ENCODE measurements at regions not wholly inside any gene's neighbourhood (a gene's known extent, or its start where the extent isn't known, plus 50 kb on each side); places are given as distances from the start of the nearest gene placed in this dataset.

GRCh38 chr14:65824285-65824977 is 411.9 kb downstream of the FUT8 start:
- CTCF ChIA-PET = interaction anchor here (0.6 to 7.0 kb wide), 18 partner anchors 8 to 888 kb away, joined by 3 to 51 read pairs (median 4); partner anchors contain the start of gene FUT8
- POLR2A ChIA-PET = no interaction called here
- Histone ChIP-seq H3K27ac (ENCODE audit: insufficient read depth in 1 of 2, low read depth in 1 of 2, low read length in 2 of 2, poor library complexity in 1 of 2, severe bottlenecking in 2 of 2) (no peak overlapping the region), H3K4me1 (ENCODE audit: control extremely low read depth in 1 of 4, control insufficient read depth in 4 of 4, insufficient read depth in 4 of 4, low read length in 3 of 4) (no peaks in the 10 kb centered on the region), H3K9me3 (ENCODE audit: control extremely low read depth in 1 of 5, control insufficient read depth in 4 of 5, insufficient read depth in 2 of 5, low read depth in 1 of 5, low read length in 4 of 5) (no peaks in the 10 kb centered on the region), H3K36me3 (ENCODE audit: control insufficient read depth in 4 of 4, insufficient read depth in 4 of 4, low read length in 3 of 4) (no peaks in the 10 kb centered on the region), H3K27me3 (replicated peaks in 2 of 5; ENCODE audit: control insufficient read depth in 4 of 5, insufficient read depth in 5 of 5, low read length in 4 of 5) (peaks cover 0 to 5% (median 0%) of the 10 kb centered on the region in 5 experiments), H3K4me3 (ENCODE audit: control insufficient read depth in 1 of 7, extremely low read depth in 1 of 7, insufficient read depth in 4 of 7, low read depth in 2 of 7, low read length in 6 of 7) (no peak overlapping the region)
- 50% methylated on average over 2 of the region's 4 CpGs for WGBS (ENCODE audit: insufficient coverage)
- peak; percentile 71 to 86 (median 78) for DNase-seq

GRCh38 chr14:65824978-65825299 is 412.4 kb downstream of the FUT8 start:
- ChIA-PET POLR2A (no interaction called here), CTCF (interaction anchor here (0.6 to 7.0 kb wide), 15 partner anchors 10 to 661 kb away, joined by 3 to 51 read pairs (median 4); partner anchors contain the start of gene FUT8)
- Histone ChIP-seq H3K9me3 (ENCODE audit: control extremely low read depth in 1 of 5, control insufficient read depth in 4 of 5, insufficient read depth in 2 of 5, low read depth in 1 of 5, low read length in 4 of 5) (no peaks in the 10 kb centered on the region), H3K36me3 (ENCODE audit: control insufficient read depth in 4 of 4, insufficient read depth in 4 of 4, low read length in 3 of 4) (no peaks in the 10 kb centered on the region), H3K4me3 (ENCODE audit: control insufficient read depth in 1 of 7, extremely low read depth in 1 of 7, insufficient read depth in 4 of 7, low read depth in 2 of 7, low read length in 6 of 7) (no peak overlapping the region), H3K27ac (ENCODE audit: insufficient read depth in 1 of 2, low read depth in 1 of 2, low read length in 2 of 2, poor library complexity in 1 of 2, severe bottlenecking in 2 of 2) (no peak overlapping the region), H3K4me1 (ENCODE audit: control extremely low read depth in 1 of 4, control insufficient read depth in 4 of 4, insufficient read depth in 4 of 4, low read length in 3 of 4) (no peaks in the 10 kb centered on the region), H3K27me3 (replicated peaks in 2 of 5; ENCODE audit: control insufficient read depth in 4 of 5, insufficient read depth in 5 of 5, low read length in 4 of 5) (peaks cover 0 to 5% (median 0%) of the 10 kb centered on the region in 5 experiments)
- no CpG with 5 or more reads among the region's 2 CpGs for WGBS (ENCODE audit: insufficient coverage)
- DNase-seq = no peak

GRCh38 chr14:65826946-65827345 is 414.4 kb downstream of the FUT8 start:
- H3K9me3 ChIP-seq (ENCODE audit: control extremely low read depth in 1 of 5, control insufficient read depth in 4 of 5, insufficient read depth in 2 of 5, low read depth in 1 of 5, low read length in 4 of 5) = no peaks in the 10 kb centered on the region
- no peaks in the 10 kb centered on the region for H3K36me3 ChIP-seq (ENCODE audit: control insufficient read depth in 4 of 4, insufficient read depth in 4 of 4, low read length in 3 of 4)
- CTCF ChIA-PET = interaction anchor here (2.3 to 7.0 kb wide), 2 partner anchors 410 to 663 kb away, joined by 13 to 51 read pairs; no protein-coding TSS in a partner anchor
- H3K27me3 ChIP-seq (replicated peaks in 2 of 5; ENCODE audit: control insufficient read depth in 4 of 5, insufficient read depth in 5 of 5, low read length in 4 of 5) = peaks cover 0 to 5% (median 0%) of the 10 kb centered on the region in 5 experiments
- H3K4me3 ChIP-seq (ENCODE audit: control insufficient read depth in 1 of 7, extremely low read depth in 1 of 7, insufficient read depth in 4 of 7, low read depth in 2 of 7, low read length in 6 of 7) = no peak overlapping the region
- POLR2A ChIA-PET = no interaction called here
- 100% methylated on average over 6 of the region's 6 CpGs for WGBS (ENCODE audit: insufficient coverage)
- DNase-seq = no peak
- no peaks in the 10 kb centered on the region for H3K4me1 ChIP-seq (ENCODE audit: control extremely low read depth in 1 of 4, control insufficient read depth in 4 of 4, insufficient read depth in 4 of 4, low read length in 3 of 4)
- H3K27ac ChIP-seq (ENCODE audit: insufficient read depth in 1 of 2, low read depth in 1 of 2, low read length in 2 of 2, poor library complexity in 1 of 2, severe bottlenecking in 2 of 2) = no peak overlapping the region

GRCh38 chr14:65827520-65827919 is 415.0 kb downstream of the FUT8 start:
- Histone ChIP-seq H3K4me3 (ENCODE audit: control insufficient read depth in 1 of 7, extremely low read depth in 1 of 7, insufficient read depth in 4 of 7, low read depth in 2 of 7, low read length in 6 of 7) (no peak overlapping the region), H3K36me3 (ENCODE audit: control insufficient read depth in 4 of 4, insufficient read depth in 4 of 4, low read length in 3 of 4) (no peaks in the 10 kb centered on the region), H3K9me3 (ENCODE audit: control extremely low read depth in 1 of 5, control insufficient read depth in 4 of 5, insufficient read depth in 2 of 5, low read depth in 1 of 5, low read length in 4 of 5) (no peaks in the 10 kb centered on the region), H3K27me3 (replicated peaks in 2 of 5; ENCODE audit: control insufficient read depth in 4 of 5, insufficient read depth in 5 of 5, low read length in 4 of 5) (peaks cover 0 to 5% (median 0%) of the 10 kb centered on the region in 5 experiments), H3K4me1 (ENCODE audit: control extremely low read depth in 1 of 4, control insufficient read depth in 4 of 4, insufficient read depth in 4 of 4, low read length in 3 of 4) (no peaks in the 10 kb centered on the region), H3K27ac (ENCODE audit: insufficient read depth in 1 of 2, low read depth in 1 of 2, low read length in 2 of 2, poor library complexity in 1 of 2, severe bottlenecking in 2 of 2) (no peak overlapping the region)
- 90% methylated on average over 6 of the region's 6 CpGs for WGBS (ENCODE audit: insufficient coverage)
- POLR2A ChIA-PET = no interaction called here
- no peak for DNase-seq
- CTCF ChIA-PET = interaction anchor here (1.6 to 7.0 kb wide), 3 partner anchors 17 to 664 kb away, joined by 3 to 51 read pairs (median 13); no protein-coding TSS in a partner anchor

GRCh38 chr14:65828396-65828795 is 415.9 kb downstream of the FUT8 start:
- ChIA-PET CTCF (interaction anchor here (1.3 to 7.0 kb wide), 5 partner anchors 17 to 665 kb away, joined by 3 to 51 read pairs (median 4); no protein-coding TSS in a partner anchor), POLR2A (no interaction called here)
- H3K27ac ChIP-seq (ENCODE audit: insufficient read depth in 1 of 2, low read depth in 1 of 2, low read length in 2 of 2, poor library complexity in 1 of 2, severe bottlenecking in 2 of 2) = no peak overlapping the region
- no peak overlapping the region for H3K4me3 ChIP-seq (ENCODE audit: control insufficient read depth in 1 of 7, extremely low read depth in 1 of 7, insufficient read depth in 4 of 7, low read depth in 2 of 7, low read length in 6 of 7)
- no peaks in the 10 kb centered on the region for H3K9me3 ChIP-seq (ENCODE audit: control extremely low read depth in 1 of 5, control insufficient read depth in 4 of 5, insufficient read depth in 2 of 5, low read depth in 1 of 5, low read length in 4 of 5)
- H3K4me1 ChIP-seq (ENCODE audit: control extremely low read depth in 1 of 4, control insufficient read depth in 4 of 4, insufficient read depth in 4 of 4, low read length in 3 of 4) = no peaks in the 10 kb centered on the region
- peaks cover 0 to 5% (median 0%) of the 10 kb centered on the region in 5 experiments for H3K27me3 ChIP-seq (replicated peaks in 2 of 5; ENCODE audit: control insufficient read depth in 4 of 5, insufficient read depth in 5 of 5, low read length in 4 of 5)
- WGBS (ENCODE audit: insufficient coverage) = 97% methylated on average over 3 of the region's 4 CpGs
- H3K36me3 ChIP-seq (ENCODE audit: control insufficient read depth in 4 of 4, insufficient read depth in 4 of 4, low read length in 3 of 4) = no peaks in the 10 kb centered on the region
- no peak for DNase-seq

- H3K27ac ChIP-seq (ENCODE audit: insufficient read depth in 1 of 2, low read depth in 1 of 2, low read length in 2 of 2, poor library complexity in 1 of 2, severe bottlenecking in 2 of 2) = no peak overlapping the region
- 65% methylated on average over 5 of the region's 10 CpGs for WGBS (ENCODE audit: insufficient coverage)
- ChIA-PET POLR2A (interaction anchor here (0.7 kb wide), 1 partner anchor 458 kb away, joined by 3 read pairs; no protein-coding TSS in a partner anchor), CTCF (interaction anchor here (0.6 to 2.7 kb wide), 5 partner anchors 10 to 417 kb away, joined by 3 to 14 read pairs (median 4); no protein-coding TSS in a partner anchor)
- no peak overlapping the region for H3K4me3 ChIP-seq (ENCODE audit: control insufficient read depth in 1 of 7, extremely low read depth in 1 of 7, insufficient read depth in 4 of 7, low read depth in 2 of 7, low read length in 6 of 7)
- no peaks in the 10 kb centered on the region for H3K9me3 ChIP-seq (ENCODE audit: control extremely low read depth in 1 of 5, control insufficient read depth in 4 of 5, insufficient read depth in 2 of 5, low read depth in 1 of 5, low read length in 4 of 5)
- no peak for DNase-seq
- no peaks in the 10 kb centered on the region for H3K4me1 ChIP-seq (ENCODE audit: control extremely low read depth in 1 of 4, control insufficient read depth in 4 of 4, insufficient read depth in 4 of 4, low read length in 3 of 4)
- no peaks in the 10 kb centered on the region for H3K27me3 ChIP-seq (replicated peaks in 2 of 5; ENCODE audit: control insufficient read depth in 4 of 5, insufficient read depth in 5 of 5, low read length in 4 of 5)
- no peaks in the 10 kb centered on the region for H3K36me3 ChIP-seq (ENCODE audit: control insufficient read depth in 4 of 4, insufficient read depth in 4 of 4, low read length in 3 of 4)
Observed at GRCh38 chr14:65832431-65833266, 420.1 kb downstream of the FUT8 start.

Data from common myeloid progenitor, CD34-positive (primary cell).